ENCODE measurements at regions not wholly inside any gene's neighbourhood (a gene's known extent, or its start where the extent isn't known, plus 50 kb on each side); places are given as distances from the start of the nearest gene placed in this dataset.
A peak's percentile ranks its signal among the peaks of the same experiment; 100 is the strongest.

- no peaks in the 10 kb centered on the region for H3F3A ChIP-seq (ENCODE audit: insufficient read depth, low read length)
- peak overlapping the region; percentile 43 for H3K27ac ChIP-seq (ENCODE audit: low read depth, low read length, poor library complexity, severe bottlenecking)
- peaks cover 62% of the 10 kb centered on the region for H3K4me1 ChIP-seq (ENCODE audit: insufficient read depth, low read length, severe bottlenecking)
- no peaks in the 10 kb centered on the region for H3K36me3 ChIP-seq (ENCODE audit: insufficient read depth, low read length)
- no peaks in the 10 kb centered on the region for H3K9me3 ChIP-seq (ENCODE audit: low read length)
- TF ChIP-seq EZH2 (IDR thresholded peaks at IDR 0.05; ENCODE audit: borderline replicate concordance, low read length), result no peak
- TF ChIP-seq, protein P1, sequence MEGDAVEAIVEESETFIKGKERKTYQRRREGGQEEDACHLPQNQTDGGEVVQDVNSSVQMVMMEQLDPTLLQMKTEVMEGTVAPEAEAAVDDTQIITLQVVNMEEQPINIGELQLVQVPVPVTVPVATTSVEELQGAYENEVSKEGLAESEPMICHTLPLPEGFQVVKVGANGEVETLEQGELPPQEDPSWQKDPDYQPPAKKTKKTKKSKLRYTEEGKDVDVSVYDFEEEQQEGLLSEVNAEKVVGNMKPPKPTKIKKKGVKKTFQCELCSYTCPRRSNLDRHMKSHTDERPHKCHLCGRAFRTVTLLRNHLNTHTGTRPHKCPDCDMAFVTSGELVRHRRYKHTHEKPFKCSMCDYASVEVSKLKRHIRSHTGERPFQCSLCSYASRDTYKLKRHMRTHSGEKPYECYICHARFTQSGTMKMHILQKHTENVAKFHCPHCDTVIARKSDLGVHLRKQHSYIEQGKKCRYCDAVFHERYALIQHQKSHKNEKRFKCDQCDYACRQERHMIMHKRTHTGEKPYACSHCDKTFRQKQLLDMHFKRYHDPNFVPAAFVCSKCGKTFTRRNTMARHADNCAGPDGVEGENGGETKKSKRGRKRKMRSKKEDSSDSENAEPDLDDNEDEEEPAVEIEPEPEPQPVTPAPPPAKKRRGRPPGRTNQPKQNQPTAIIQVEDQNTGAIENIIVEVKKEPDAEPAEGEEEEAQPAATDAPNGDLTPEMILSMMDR (IDR thresholded peaks at IDR 0.05; ENCODE audit: low read length), result no peak
- no peak overlapping the region for H3K4me2 ChIP-seq (ENCODE audit: low read length)
- no peak overlapping the region for H3K4me3 ChIP-seq (ENCODE audit: low read depth, low read length, poor library complexity, severe bottlenecking)
- H3K9ac ChIP-seq (ENCODE audit: low read length), result no peak overlapping the region
- H2AFZ ChIP-seq (ENCODE audit: low read length), result no peak overlapping the region
- H3K79me2 ChIP-seq (ENCODE audit: insufficient read depth, low read length), result no peaks in the 10 kb centered on the region
- H4K20me1 ChIP-seq (ENCODE audit: insufficient read depth, low read length), result no peaks in the 10 kb centered on the region
- no peaks in the 10 kb centered on the region for H3K27me3 ChIP-seq (ENCODE audit: insufficient read depth, low read length)
- no peaks in the 10 kb centered on the region for H3K9me2 ChIP-seq (ENCODE audit: low read depth, low read length)
Observed at GRCh38 chr2:45255563-45255962, 246.3 kb upstream of the SIX2 start.

GRCh38 chr2:45254025-45254424, 244.8 kb upstream of the SIX2 start:
- Histone ChIP-seq H3K36me3 (ENCODE audit: insufficient read depth, low read length) (no peaks in the 10 kb centered on the region), H4K20me1 (ENCODE audit: insufficient read depth, low read length) (no peaks in the 10 kb centered on the region), H3K27ac (ENCODE audit: low read depth, low read length, poor library complexity, severe bottlenecking) (no peak overlapping the region), H3K79me2 (ENCODE audit: insufficient read depth, low read length) (no peaks in the 10 kb centered on the region), H3K9me2 (ENCODE audit: low read depth, low read length) (no peaks in the 10 kb centered on the region), H3K4me2 (ENCODE audit: low read length) (no peak overlapping the region), H3K9ac (ENCODE audit: low read length) (no peak overlapping the region), H3F3A (ENCODE audit: insufficient read depth, low read length) (no peaks in the 10 kb centered on the region), H3K9me3 (ENCODE audit: low read length) (no peaks in the 10 kb centered on the region), H3K4me1 (ENCODE audit: insufficient read depth, low read length, severe bottlenecking) (peaks cover 48% of the 10 kb centered on the region), H2AFZ (ENCODE audit: low read length) (no peak overlapping the region), H3K27me3 (ENCODE audit: insufficient read depth, low read length) (no peaks in the 10 kb centered on the region), H3K4me3 (ENCODE audit: low read depth, low read length, poor library complexity, severe bottlenecking) (no peak overlapping the region)
- TF ChIP-seq EZH2 (IDR thresholded peaks at IDR 0.05; ENCODE audit: borderline replicate concordance, low read length), result no peak
- TF ChIP-seq, protein P1 (IDR thresholded peaks at IDR 0.05; ENCODE audit: low read length), result no peak

GRCh38 chr2:45253151-45253550, 243.9 kb upstream of the SIX2 start:
- no peak overlapping the region for H2AFZ ChIP-seq (ENCODE audit: low read length)
- H3K4me3 ChIP-seq (ENCODE audit: low read depth, low read length, poor library complexity, severe bottlenecking), result no peak overlapping the region
- H3F3A ChIP-seq (ENCODE audit: insufficient read depth, low read length), result no peaks in the 10 kb centered on the region
- H3K9ac ChIP-seq (ENCODE audit: low read length), result no peak overlapping the region
- no peak for TF ChIP-seq EZH2 (IDR thresholded peaks at IDR 0.05; ENCODE audit: borderline replicate concordance, low read length)
- TF ChIP-seq, protein P1 (IDR thresholded peaks at IDR 0.05; ENCODE audit: low read length), result no peak
- H3K79me2 ChIP-seq (ENCODE audit: insufficient read depth, low read length), result no peaks in the 10 kb centered on the region
- no peak overlapping the region for H3K4me2 ChIP-seq (ENCODE audit: low read length)
- no peaks in the 10 kb centered on the region for H3K9me2 ChIP-seq (ENCODE audit: low read depth, low read length)
- peaks cover 39% of the 10 kb centered on the region for H3K4me1 ChIP-seq (ENCODE audit: insufficient read depth, low read length, severe bottlenecking)
- no peaks in the 10 kb centered on the region for H3K9me3 ChIP-seq (ENCODE audit: low read length)
- H3K36me3 ChIP-seq (ENCODE audit: insufficient read depth, low read length), result no peaks in the 10 kb centered on the region
- no peaks in the 10 kb centered on the region for H4K20me1 ChIP-seq (ENCODE audit: insufficient read depth, low read length)
- H3K27ac ChIP-seq (ENCODE audit: low read depth, low read length, poor library complexity, severe bottlenecking), result no peak overlapping the region
- no peaks in the 10 kb centered on the region for H3K27me3 ChIP-seq (ENCODE audit: insufficient read depth, low read length)

Data from OCI-LY1 (cell line).